Activated T-helper 17 cell treated with anti-CD3 and anti-CD28 coated beads, Interleukin-2, amount 50 U/mL, for 72 hours (primary cell): ENCODE measurements at regions not wholly inside any gene's neighbourhood (a gene's known extent, or its start where the extent isn't known, plus 50 kb on each side); places are given as distances from the start of the nearest gene placed in this dataset.
"Not testable (repeated sequence)": the region's sequence is repeated elsewhere in the genome, so short reads cannot be mapped to it uniquely, and the experiment has no call there.

ENCODE experiments used
- ATAC-seq: fragments of 150-1000 bp; cut with Tn5 transposase; replicated peaks from 2 replicates; pipeline ENCODE4 v1.10.0; 2021; ENCODE audit warnings: mild to moderate bottlenecking, moderate library complexity
- H3K27ac Mint-ChIP-seq: one replicate; pipeline ENCODE4 v1.8.0; 2022; ENCODE audit warnings: mixed read lengths
- H3K27me3 Mint-ChIP-seq: one replicate; pipeline ENCODE4 v1.8.0; 2022; ENCODE audit warnings: mixed read lengths
- H3K36me3 Mint-ChIP-seq: one replicate; pipeline ENCODE4 v1.8.0; 2022; ENCODE audit warnings: low read depth, mild to moderate bottlenecking, mixed read lengths
- H3K4me1 Mint-ChIP-seq: one replicate; pipeline ENCODE4 v1.8.0; 2022; ENCODE audit warnings: mixed read lengths
- H3K4me3 Mint-ChIP-seq: one replicate; pipeline ENCODE4 v1.8.0; 2022; ENCODE audit warnings: mild to moderate bottlenecking, mixed read lengths
- H3K9me3 Mint-ChIP-seq: one replicate; pipeline ENCODE4 v1.8.0; 2022; ENCODE audit warnings: mixed read lengths

- Mint-ChIP-seq H3K9me3 (no peaks in the 10 kb centered on the region), H3K27me3 (no peaks in the 10 kb centered on the region), H3K27ac (no peak overlapping the region)
Measured at GRCh38 chr3:20401253-20401652, 215.2 kb upstream of the SGO1 start.

GRCh38 chr3:20400686-20401085 lies 214.7 kb upstream of the SGO1 start:
- Mint-ChIP-seq H3K27me3 (no peaks in the 10 kb centered on the region), H3K4me3 (no peak overlapping the region), H3K9me3 (no peaks in the 10 kb centered on the region), H3K36me3 (no peaks in the 10 kb centered on the region), H3K27ac (no peak overlapping the region), H3K4me1 (no peaks in the 10 kb centered on the region)
- ATAC-seq = no peak

More at GRCh38 chr3:20401253-20401652, 215.2 kb upstream of the SGO1 start:
- no peak overlapping the region for H3K4me3 Mint-ChIP-seq
- H3K36me3 Mint-ChIP-seq = no peaks in the 10 kb centered on the region
- ATAC-seq = no peak
- H3K4me1 Mint-ChIP-seq = no peaks in the 10 kb centered on the region

GRCh38 chr3:20400281-20400680 lies 214.3 kb upstream of the SGO1 start:
- no peaks in the 10 kb centered on the region for H3K27me3 Mint-ChIP-seq

GRCh38 chr3:20396335-20396734 lies 210.3 kb upstream of the SGO1 start:
- H3K27ac Mint-ChIP-seq = no peak overlapping the region
- no peaks in the 10 kb centered on the region for H3K36me3 Mint-ChIP-seq
- ATAC-seq = no peak
- no peaks in the 10 kb centered on the region for H3K27me3 Mint-ChIP-seq
- H3K9me3 Mint-ChIP-seq = peaks cover 4% of the 10 kb centered on the region
- H3K4me1 Mint-ChIP-seq = no peaks in the 10 kb centered on the region
- no peak overlapping the region for H3K4me3 Mint-ChIP-seq

More at GRCh38 chr3:20400281-20400680, 214.3 kb upstream of the SGO1 start:
- no peak overlapping the region for H3K27ac Mint-ChIP-seq
- H3K9me3 Mint-ChIP-seq = no peaks in the 10 kb centered on the region
- H3K36me3 Mint-ChIP-seq = no peaks in the 10 kb centered on the region
- no peak for ATAC-seq
- H3K4me1 Mint-ChIP-seq = no peaks in the 10 kb centered on the region
- no peak overlapping the region for H3K4me3 Mint-ChIP-seq

GRCh38 chr3:20395692-20396091 lies 209.7 kb upstream of the SGO1 start:
- Mint-ChIP-seq H3K27me3 (no peaks in the 10 kb centered on the region), H3K27ac (no peak overlapping the region), H3K4me3 (no peak overlapping the region), H3K4me1 (no peaks in the 10 kb centered on the region), H3K9me3 (peaks cover 4% of the 10 kb centered on the region), H3K36me3 (no peaks in the 10 kb centered on the region)
- no peak for ATAC-seq

GRCh38 chr3:20394243-20394642 lies 208.2 kb upstream of the SGO1 start:
- no peaks in the 10 kb centered on the region for H3K4me1 Mint-ChIP-seq
- H3K27me3 Mint-ChIP-seq = no peaks in the 10 kb centered on the region
- H3K9me3 Mint-ChIP-seq = peaks cover 4% of the 10 kb centered on the region
- ATAC-seq = no peak
- H3K4me3 Mint-ChIP-seq = no peak overlapping the region
- no peak overlapping the region for H3K27ac Mint-ChIP-seq
- no peaks in the 10 kb centered on the region for H3K36me3 Mint-ChIP-seq

GRCh38 chr3:20391644-20392043 lies 205.6 kb upstream of the SGO1 start:
- Mint-ChIP-seq H3K27ac (no peak overlapping the region), H3K4me1 (no peaks in the 10 kb centered on the region), H3K9me3 (peaks cover 4% of the 10 kb centered on the region), H3K36me3 (no peaks in the 10 kb centered on the region), H3K4me3 (no peak overlapping the region), H3K27me3 (no peaks in the 10 kb centered on the region)
- ATAC-seq = no peak

GRCh38 chr3:20388971-20389370 lies 203.0 kb upstream of the SGO1 start:
- Mint-ChIP-seq H3K36me3 (no peaks in the 10 kb centered on the region), H3K9me3 (peaks cover 4% of the 10 kb centered on the region), H3K27ac (no peak overlapping the region), H3K27me3 (no peaks in the 10 kb centered on the region), H3K4me1 (no peaks in the 10 kb centered on the region), H3K4me3 (no peak overlapping the region)
- ATAC-seq = no peak

GRCh38 chr3:20380295-20380694 lies 194.3 kb upstream of the SGO1 start:
- Mint-ChIP-seq H3K9me3 (no peaks in the 10 kb centered on the region), H3K4me1 (no peaks in the 10 kb centered on the region), H3K36me3 (no peaks in the 10 kb centered on the region), H3K27ac (no peak overlapping the region), H3K27me3 (no peaks in the 10 kb centered on the region), H3K4me3 (no peak overlapping the region)
- no peak for ATAC-seq

- H3K36me3 Mint-ChIP-seq = no peaks in the 10 kb centered on the region
- no peak overlapping the region for H3K27ac Mint-ChIP-seq
- no peaks in the 10 kb centered on the region for H3K27me3 Mint-ChIP-seq
- no peak overlapping the region for H3K4me3 Mint-ChIP-seq
- H3K4me1 Mint-ChIP-seq = no peaks in the 10 kb centered on the region
- ATAC-seq = no peak
- H3K9me3 Mint-ChIP-seq = no peaks in the 10 kb centered on the region
Measured at GRCh38 chr3:20378315-20378714, 192.3 kb upstream of the SGO1 start.

GRCh38 chr3:20376665-20377217 lies 190.7 kb upstream of the SGO1 start:
- Mint-ChIP-seq H3K27me3 (no peaks in the 10 kb centered on the region), H3K4me3 (no peak overlapping the region), H3K36me3 (no peaks in the 10 kb centered on the region), H3K27ac (no peak overlapping the region), H3K4me1 (no peaks in the 10 kb centered on the region), H3K9me3 (no peaks in the 10 kb centered on the region)
- no peak for ATAC-seq

- no peaks in the 10 kb centered on the region for H3K27me3 Mint-ChIP-seq
- H3K9me3 Mint-ChIP-seq = no peaks in the 10 kb centered on the region
- ATAC-seq = peak; percentile 19
- no peaks in the 10 kb centered on the region for H3K4me1 Mint-ChIP-seq
- no peak overlapping the region for H3K4me3 Mint-ChIP-seq
- H3K27ac Mint-ChIP-seq = no peak overlapping the region
- H3K36me3 Mint-ChIP-seq = no peaks in the 10 kb centered on the region
Measured at GRCh38 chr3:20375302-20375701, 189.3 kb upstream of the SGO1 start.

GRCh38 chr3:20370273-20371063 lies 184.5 kb upstream of the SGO1 start:
- not testable (repeated sequence) for H3K4me1 Mint-ChIP-seq, H3K27ac Mint-ChIP-seq, H3K9me3 Mint-ChIP-seq, H3K27me3 Mint-ChIP-seq, ATAC-seq, H3K36me3 Mint-ChIP-seq, H3K4me3 Mint-ChIP-seq

- ATAC-seq = no peak
- H3K4me3 Mint-ChIP-seq = no peak overlapping the region
- no peaks in the 10 kb centered on the region for H3K36me3 Mint-ChIP-seq
- no peak overlapping the region for H3K27ac Mint-ChIP-seq
- H3K4me1 Mint-ChIP-seq = no peaks in the 10 kb centered on the region
- no peaks in the 10 kb centered on the region for H3K27me3 Mint-ChIP-seq
- peaks cover 8% of the 10 kb centered on the region for H3K9me3 Mint-ChIP-seq
Measured at GRCh38 chr3:20361000-20361399, 175.0 kb upstream of the SGO1 start.

- Mint-ChIP-seq H3K4me3 (no peak overlapping the region), H3K27ac (no peak overlapping the region), H3K36me3 (no peaks in the 10 kb centered on the region), H3K9me3 (peaks cover 3% of the 10 kb centered on the region), H3K4me1 (no peaks in the 10 kb centered on the region), H3K27me3 (no peaks in the 10 kb centered on the region)
- no peak for ATAC-seq
Measured at GRCh38 chr3:20353286-20353685, 167.3 kb upstream of the SGO1 start.
